ENCODE measurements at regions not wholly inside any gene's neighbourhood (a gene's known extent, or its start where the extent isn't known, plus 50 kb on each side); places are given as distances from the start of the nearest gene placed in this dataset.
"Not testable (repeated sequence)": the region's sequence is repeated elsewhere in the genome, so short reads cannot be mapped to it uniquely, and the experiment has no call there.

- no peak overlapping the region for H3K4me3 ChIP-seq (ENCODE audit: low read length)
- no peak for DNase-seq (ENCODE audit: low read depth, low spot score)
These were observed 178.8 kb downstream of the CNTN3 start for GRCh38 chr3:74435631-74436030.

- no peak overlapping the region for H3K4me3 ChIP-seq (ENCODE audit: low read length)
- DNase-seq (ENCODE audit: low read depth, low spot score) = no peak
These were observed 180.1 kb downstream of the CNTN3 start for GRCh38 chr3:74434406-74434805.

DNA sequence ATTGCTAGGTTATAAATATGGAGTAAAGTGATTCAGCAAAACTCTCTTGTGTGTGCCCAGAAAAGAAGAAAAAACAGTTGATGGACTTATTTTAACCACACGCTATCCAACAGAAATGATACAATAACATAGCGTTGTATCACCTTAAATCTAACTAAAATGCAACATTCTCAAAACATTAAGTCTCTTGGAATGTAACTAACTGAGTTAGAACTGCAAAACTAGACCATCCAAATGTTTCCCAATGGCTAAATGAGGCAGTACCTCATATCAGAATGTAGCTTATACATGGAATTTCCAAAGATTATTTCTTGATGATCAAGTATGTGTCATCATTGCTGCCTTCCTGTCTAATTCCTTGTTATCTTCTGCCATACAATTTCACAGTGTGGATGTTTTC, 187.9 kb downstream of the CNTN3 start:
- no peak overlapping the region for H3K4me3 ChIP-seq (ENCODE audit: low read length)

DNA sequence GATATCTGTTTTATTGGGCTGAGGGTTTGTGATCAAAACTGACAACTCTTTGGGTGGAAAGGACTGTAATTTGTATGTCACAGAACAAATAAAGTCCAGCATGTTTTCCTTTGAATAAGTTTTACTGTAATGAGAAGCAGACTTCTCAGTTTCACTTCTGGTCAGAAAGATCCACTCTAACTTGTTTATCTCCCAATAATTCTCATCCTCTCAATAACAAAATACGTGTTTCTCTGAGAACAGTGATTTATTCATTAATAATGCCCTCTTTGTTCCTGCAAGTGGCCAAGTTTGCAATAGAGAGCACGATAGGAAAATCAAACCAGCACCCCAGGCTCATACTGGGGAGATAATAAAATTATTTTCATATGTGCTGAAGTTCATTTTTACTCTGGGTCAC, 190.6 kb downstream of the CNTN3 start:
- DNase-seq (ENCODE audit: low read depth, low spot score) = no peak
- no peak overlapping the region for H3K4me3 ChIP-seq (ENCODE audit: low read length)

More for the DNA sequence above, 187.9 kb downstream of the CNTN3 start:
- no peak for DNase-seq (ENCODE audit: low read depth, low spot score)

DNA sequence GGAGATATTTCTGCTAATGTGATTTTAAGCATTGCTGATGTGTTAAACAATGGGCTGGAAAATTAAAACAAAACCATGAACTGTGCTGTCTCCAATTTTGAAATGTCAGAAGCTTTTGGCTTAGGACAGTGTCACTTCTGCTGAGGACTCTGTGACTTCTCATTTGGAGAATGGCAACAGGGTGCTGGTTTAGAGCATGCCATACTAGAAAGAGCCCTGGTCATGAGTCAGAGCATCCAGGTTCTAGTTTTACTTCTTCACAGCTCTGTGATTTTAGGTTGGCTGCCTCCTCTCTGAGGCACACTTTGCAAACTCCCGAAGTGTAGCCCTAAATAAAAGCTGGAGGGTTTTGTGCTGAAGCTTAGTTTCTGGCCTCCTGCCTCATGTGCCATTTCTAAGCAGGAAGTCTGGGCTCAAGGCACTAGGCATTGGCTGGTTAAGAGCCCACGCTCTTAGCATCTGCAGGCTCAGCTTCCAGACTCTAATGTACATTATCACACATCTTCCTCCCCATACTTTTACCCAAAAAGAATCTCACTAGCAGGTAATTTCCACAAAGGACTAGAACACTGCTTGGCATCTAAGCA, 193.8 kb downstream of the CNTN3 start:
- no peak overlapping the region for H3K4me3 ChIP-seq (ENCODE audit: low read length)
- no peak for DNase-seq (ENCODE audit: low read depth, low spot score)

DNA sequence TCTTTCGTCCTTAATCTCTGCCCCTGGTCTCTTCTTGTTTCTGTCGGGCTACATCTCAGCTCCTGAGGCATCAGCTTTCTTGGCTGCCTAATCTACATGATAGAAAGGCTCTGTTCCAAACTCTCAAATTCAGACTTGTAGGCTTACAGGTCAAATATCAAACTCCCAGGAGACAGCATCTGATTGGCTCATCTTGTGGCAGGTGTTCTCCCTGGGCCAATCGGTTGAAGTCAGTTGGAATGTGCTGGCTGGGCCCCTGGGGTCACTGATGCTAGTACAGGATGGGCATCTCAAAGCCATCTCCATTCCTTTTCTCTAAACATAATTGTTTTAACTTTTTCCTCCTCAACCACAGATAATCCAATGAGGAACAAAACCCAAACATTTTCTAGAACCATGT, 198.7 kb downstream of the CNTN3 start:
- H3K4me3 ChIP-seq (ENCODE audit: low read length) = no peak overlapping the region
- DNase-seq (ENCODE audit: low read depth, low spot score) = no peak

GRCh38 chr3:74413547-74414241, 200.8 kb downstream of the CNTN3 start:
- H3K4me3 ChIP-seq (ENCODE audit: low read length) = no peak overlapping the region
- no peak for DNase-seq (ENCODE audit: low read depth, low spot score)

DNA sequence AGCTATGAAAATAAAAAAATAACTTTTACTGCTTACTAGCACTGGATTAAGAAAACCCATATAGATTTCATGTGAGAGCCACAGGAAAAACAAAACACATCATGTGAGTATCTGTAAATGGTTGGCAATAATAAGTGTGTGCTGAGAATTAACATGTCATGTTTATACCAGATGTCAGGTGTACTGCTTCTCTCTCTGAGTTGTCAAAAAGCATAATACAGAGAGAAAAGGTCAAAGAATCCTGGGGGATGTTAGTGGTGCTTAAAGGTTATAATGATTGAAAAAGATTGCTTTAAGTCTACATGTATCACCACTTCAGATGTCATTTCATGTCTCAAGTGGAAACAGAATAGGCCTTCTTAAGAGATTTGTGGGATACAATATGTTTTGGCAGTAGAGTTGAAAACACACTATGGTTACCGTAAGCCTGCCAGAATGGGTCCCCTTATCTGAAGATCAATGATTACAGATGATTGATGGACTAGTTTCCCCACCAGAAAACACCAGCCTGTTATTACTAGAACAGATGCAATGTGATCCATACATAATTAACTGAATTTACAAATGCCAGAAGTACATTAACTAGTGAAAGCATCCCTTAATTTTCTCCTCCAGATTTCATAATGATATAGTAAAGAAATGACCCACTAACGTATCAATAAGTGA, 204.1 kb downstream of the CNTN3 start:
- no peak for DNase-seq (ENCODE audit: low read depth, low spot score)

DNA sequence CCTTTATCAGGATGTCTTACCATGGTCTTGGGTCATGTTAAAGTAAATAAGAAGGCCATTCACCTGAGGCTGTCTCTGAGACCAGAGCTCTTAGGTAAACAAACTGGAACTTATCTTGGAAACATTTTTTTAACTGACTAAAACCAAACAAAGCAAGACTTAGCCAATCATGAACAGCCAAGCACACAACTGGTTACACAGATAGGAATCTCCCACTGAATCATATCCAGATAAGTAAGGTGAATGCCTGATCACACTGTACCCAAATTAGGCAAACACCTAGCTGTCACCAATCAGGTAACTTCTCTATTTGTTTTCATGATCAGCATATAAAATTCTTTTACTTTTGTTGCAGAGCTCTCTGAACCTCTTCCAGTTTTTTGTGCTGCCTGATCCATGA, 205.4 kb downstream of the CNTN3 start:
- no peak for DNase-seq (ENCODE audit: low read depth, low spot score)
- no peak overlapping the region for H3K4me3 ChIP-seq (ENCODE audit: low read length)

More for the DNA sequence above, 204.1 kb downstream of the CNTN3 start:
- no peak overlapping the region for H3K4me3 ChIP-seq (ENCODE audit: low read length)

- DNase-seq (ENCODE audit: low read depth, low spot score) = no peak
- no peak overlapping the region for H3K4me3 ChIP-seq (ENCODE audit: low read length)
These were observed 211.2 kb downstream of the CNTN3 start for GRCh38 chr3:74403307-74403706.

- DNase-seq (ENCODE audit: low read depth, low spot score) = no peak
- H3K4me3 ChIP-seq (ENCODE audit: low read length) = no peak overlapping the region
These were observed 211.6 kb downstream of the CNTN3 start for GRCh38 chr3:74402821-74403220.

DNA sequence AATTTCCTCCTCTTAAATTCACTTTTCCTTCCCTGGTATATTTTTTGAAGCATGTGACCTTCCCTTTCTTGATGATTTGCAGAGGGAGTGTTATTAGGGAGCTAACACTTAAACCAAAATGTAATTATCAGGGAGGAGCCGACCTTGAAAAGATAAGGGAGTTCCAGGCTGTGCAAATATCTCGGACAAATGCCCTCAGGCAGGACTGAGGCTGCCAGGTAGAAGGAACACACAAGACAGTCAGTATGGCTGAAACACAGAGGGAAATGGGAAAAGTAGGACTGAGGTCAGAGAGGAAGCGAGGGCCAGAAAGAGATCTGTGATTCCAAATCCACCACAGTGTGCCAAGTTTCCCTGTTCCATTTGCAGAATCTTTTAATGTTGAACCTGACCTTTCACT, 221.0 kb downstream of the CNTN3 start:
- no peak for DNase-seq (ENCODE audit: low read depth, low spot score)
- no peak overlapping the region for H3K4me3 ChIP-seq (ENCODE audit: low read length)

DNA sequence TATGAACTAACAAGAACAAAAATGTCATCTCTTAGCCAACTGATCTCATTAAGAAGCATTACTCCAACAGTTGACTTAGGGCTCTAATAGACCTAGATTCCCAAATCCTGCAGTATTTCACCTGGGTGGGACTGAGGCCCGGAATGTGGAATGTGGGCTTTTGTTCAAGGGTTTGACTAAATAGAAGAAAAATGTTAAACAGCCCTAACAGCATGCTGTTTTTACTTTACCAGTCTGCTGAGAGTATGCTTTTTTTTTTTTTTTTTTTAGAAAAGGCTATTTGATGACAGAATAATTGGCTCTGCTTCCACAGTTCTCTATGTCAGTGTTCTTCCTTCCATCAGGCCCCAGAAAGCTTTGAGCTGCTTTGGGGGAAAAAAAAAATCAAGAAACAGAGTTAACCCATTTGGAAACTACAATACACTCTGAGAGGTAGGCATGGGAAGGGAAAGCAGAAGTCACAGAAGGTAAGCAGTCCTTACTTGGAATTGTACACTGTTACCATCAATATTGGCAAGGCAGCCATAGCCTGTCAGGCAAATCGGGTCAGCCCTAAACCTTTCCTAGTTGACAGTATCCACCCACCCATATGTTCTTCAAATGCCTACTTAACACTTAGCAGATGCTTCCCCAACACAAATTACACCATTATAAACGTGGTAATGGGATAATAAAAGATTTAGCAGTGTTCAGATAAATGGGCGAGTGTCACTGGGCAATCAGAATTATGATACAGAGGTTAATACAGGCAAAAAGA, 224.2 kb downstream of the CNTN3 start:
- DNase-seq (ENCODE audit: low read depth, low spot score) = no peak
- H3K4me3 ChIP-seq (ENCODE audit: low read length) = no peak overlapping the region

GRCh38 chr3:74387111-74387735, 227.2 kb downstream of the CNTN3 start:
- no peak overlapping the region for H3K4me3 ChIP-seq (ENCODE audit: low read length)
- DNase-seq (ENCODE audit: low read depth, low spot score) = no peak

DNA sequence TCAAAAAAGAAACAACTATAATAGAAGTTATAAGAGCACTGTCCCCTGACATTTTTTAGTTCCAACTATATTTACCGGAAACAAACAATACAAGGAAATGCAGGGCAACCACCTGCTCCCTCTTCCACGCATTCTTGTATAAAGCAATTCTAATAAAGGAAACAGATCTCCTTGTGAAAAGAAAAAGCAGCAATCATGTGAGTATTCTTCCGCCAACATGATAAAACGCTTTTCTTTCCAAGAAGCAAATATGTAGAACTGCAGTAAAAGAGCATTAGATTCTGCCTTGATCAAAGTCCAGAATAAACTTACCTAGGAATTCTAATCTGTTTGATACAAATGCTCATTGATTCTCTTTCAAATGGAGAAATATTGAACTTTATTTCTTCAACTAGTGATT, 230.3 kb downstream of the CNTN3 start:
- no peak overlapping the region for H3K4me3 ChIP-seq (ENCODE audit: low read length)
- no peak for DNase-seq (ENCODE audit: low read depth, low spot score)

DNA sequence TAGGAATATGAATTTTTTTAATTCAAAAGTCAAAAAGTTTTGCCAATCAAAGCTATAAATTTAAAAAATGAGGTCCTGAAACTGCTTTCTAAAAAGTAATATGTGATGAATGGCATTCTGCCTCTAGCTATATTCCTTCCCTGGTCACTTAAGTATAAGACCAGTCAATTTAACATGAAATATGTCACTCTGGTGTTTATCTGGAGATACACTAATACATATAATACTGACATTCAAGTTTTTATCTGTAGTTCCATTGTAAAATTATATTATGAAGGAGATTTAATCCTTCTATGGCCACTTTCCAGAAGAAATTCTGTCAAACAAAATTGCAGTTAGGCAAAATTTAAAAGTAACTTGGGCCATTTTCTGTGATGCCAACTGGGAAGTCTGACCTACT, 236.8 kb downstream of the CNTN3 start:
- no peak overlapping the region for H3K4me3 ChIP-seq (ENCODE audit: low read length)
- DNase-seq (ENCODE audit: low read depth, low spot score) = no peak

GRCh38 chr3:74376323-74376722, 238.1 kb downstream of the CNTN3 start:
- DNase-seq (ENCODE audit: low read depth, low spot score) = not testable (repeated sequence)

GRCh38 chr3:74375653-74376052, 238.8 kb downstream of the CNTN3 start:
- DNase-seq (ENCODE audit: low read depth, low spot score) = no peak
- no peak overlapping the region for H3K4me3 ChIP-seq (ENCODE audit: low read length)

More at GRCh38 chr3:74376323-74376722, 238.1 kb downstream of the CNTN3 start:
- H3K4me3 ChIP-seq (ENCODE audit: low read length) = not testable (repeated sequence)

DNA sequence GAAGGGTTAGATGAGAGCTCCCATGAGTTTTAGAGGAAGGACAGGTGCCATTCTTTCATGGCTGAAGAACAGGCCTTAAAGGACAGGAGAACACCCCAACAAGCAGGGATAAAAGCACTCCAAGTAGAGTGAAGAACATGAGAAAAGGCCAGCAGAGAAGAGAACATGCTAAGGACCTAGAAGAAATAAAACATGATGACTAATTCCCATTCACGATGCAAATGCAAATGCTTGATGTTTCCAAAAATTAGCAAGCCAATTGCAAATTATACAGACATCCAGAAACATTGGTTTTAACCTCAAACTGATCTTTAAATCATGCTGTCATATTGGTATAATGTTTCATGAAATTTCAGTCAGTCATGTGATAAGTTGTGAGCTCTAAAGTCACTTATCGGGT, 241.7 kb downstream of the CNTN3 start:
- no peak for DNase-seq (ENCODE audit: low read depth, low spot score)
- no peak overlapping the region for H3K4me3 ChIP-seq (ENCODE audit: low read length)
